HEK293T (cell line): ENCODE measurements at regions not wholly inside any gene's neighbourhood (a gene's known extent, or its start where the extent isn't known, plus 50 kb on each side); places are given as distances from the start of the nearest gene placed in this dataset.
"Not testable (repeated sequence)": the region's sequence is repeated elsewhere in the genome, so short reads cannot be mapped to it uniquely, and the experiment has no call there.

Experiments
- CTCF ChIA-PET: fragments of 350-600 bp; formaldehyde crosslinking; extraction: SDS; loops from one replicate; lab custom pipeline; 2021; ENCODE audit warnings: antibody characterized with exemption, inconsistent platforms; lab: Yijun Ruan, JAX
- POLR2A ChIA-PET: fragments of 350-600 bp; formaldehyde crosslinking; extraction: SDS; loops from one replicate; lab custom pipeline; 2020; ENCODE audit warnings: antibody characterized with exemption, inconsistent platforms; lab: Yijun Ruan, JAX
- DNase-seq: peaks from one replicate; pipeline ENCODE4 v3.0.0; 2012; ENCODE audit warnings: mixed read lengths; ENCODE audit errors: extremely low spot score
- ARNT ChIP-seq: fragments of 450-650 bp; IDR thresholded peaks from 2 replicates; pipeline ENCODE4 v1.6.1; 2017; ENCODE audit warnings: mild to moderate bottlenecking
- BHLHE40 ChIP-seq: fragments of 450-650 bp; IDR thresholded peaks from 2 replicates; pipeline ENCODE4 v1.6.1; 2016; ENCODE audit warnings: mild to moderate bottlenecking, moderate library complexity, borderline replicate concordance
- CTBP1 ChIP-seq: fragments of 450-650 bp; IDR thresholded peaks from 2 replicates; pipeline ENCODE4 v1.6.1; 2016; ENCODE audit warnings: borderline replicate concordance
- ELF4 ChIP-seq: fragments of 450-650 bp; IDR thresholded peaks from 2 replicates; pipeline ENCODE4 v1.6.1; 2017; ENCODE audit warnings: antibody characterized with exemption
- FOXA1 ChIP-seq: fragments of 450-650 bp; IDR thresholded peaks from 2 replicates; pipeline ENCODE4 v1.6.1; 2016; ENCODE audit warnings: mild to moderate bottlenecking
- FOXK2 ChIP-seq: fragments of 450-650 bp; IDR thresholded peaks from 2 replicates; pipeline ENCODE4 v1.6.1; 2016; ENCODE audit warnings: mild to moderate bottlenecking
- FOXM1 ChIP-seq: fragments of 450-650 bp; IDR thresholded peaks from 2 replicates; pipeline ENCODE4 v1.6.1; 2017; ENCODE audit warnings: mild to moderate bottlenecking, borderline replicate concordance
- HDGF ChIP-seq: fragments of 450-650 bp; IDR thresholded peaks from 2 replicates; pipeline ENCODE4 v1.6.1; 2017; ENCODE audit warnings: antibody characterized with exemption, borderline replicate concordance
- L3MBTL2 ChIP-seq: fragments of 450-650 bp; conservative IDR thresholded peaks from 2 replicates; pipeline ENCODE4 v1.6.1; 2016; ENCODE audit warnings: mild to moderate bottlenecking
- LEF1 ChIP-seq: fragments of 450-650 bp; IDR thresholded peaks from 2 replicates; pipeline ENCODE4 v1.6.1; 2017; ENCODE audit warnings: mild to moderate bottlenecking, borderline replicate concordance
- NFRKB ChIP-seq: fragments of 450-650 bp; IDR thresholded peaks from 2 replicates; pipeline ENCODE4 v1.6.1; 2016; ENCODE audit warnings: mild to moderate bottlenecking, moderate library complexity
- SP1 ChIP-seq: fragments of 450-650 bp; IDR thresholded peaks from 2 replicates; pipeline ENCODE4 v1.6.1; 2017
- SUZ12 ChIP-seq: fragments of 450-650 bp; IDR thresholded peaks from 2 replicates; pipeline ENCODE4 v1.6.1; 2016; ENCODE audit warnings: mild to moderate bottlenecking
- TARDBP ChIP-seq: fragments of 450-650 bp; IDR thresholded peaks from 2 replicates; pipeline ENCODE4 v1.6.1; 2016
- ZNF384 ChIP-seq: fragments of 450-650 bp; IDR thresholded peaks from 2 replicates; pipeline ENCODE4 v1.6.1; 2016
- TF ChIP-seq, protein P1 (sequence below): fragments of 450-650 bp; IDR thresholded peaks from 2 replicates; pipeline ENCODE4 v1.6.1; 2016

DNA sequence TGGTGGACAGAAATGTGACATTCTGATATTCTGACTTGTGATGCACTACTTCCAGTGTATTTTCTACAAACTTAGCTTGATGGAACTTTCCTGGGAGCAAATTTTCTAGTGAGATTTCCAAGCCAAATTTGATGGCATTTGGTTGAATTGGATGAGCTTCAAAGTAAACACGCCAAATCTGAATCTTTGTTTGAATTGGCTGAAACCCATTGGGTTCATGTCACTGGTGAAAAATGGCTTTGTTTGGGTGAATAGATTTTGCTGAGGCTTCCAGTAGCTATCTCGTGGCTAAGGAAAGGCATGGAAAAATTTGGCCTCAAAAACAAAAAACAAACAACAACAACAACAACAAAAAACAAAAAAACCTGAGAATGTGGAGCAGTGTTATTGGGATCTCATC lies 271.1 kb upstream of the RPS23 start:
- ChIA-PET POLR2A (no interaction called here), CTCF (no interaction called here)
- DNase-seq = no peak
- TF ChIP-seq FOXA1 (no peak), ZNF384 (no peak), BHLHE40 (no peak), L3MBTL2 (no peak), CTBP1 (no peak), SP1 (no peak), HDGF (no peak), FOXM1 (no peak)

DNA sequence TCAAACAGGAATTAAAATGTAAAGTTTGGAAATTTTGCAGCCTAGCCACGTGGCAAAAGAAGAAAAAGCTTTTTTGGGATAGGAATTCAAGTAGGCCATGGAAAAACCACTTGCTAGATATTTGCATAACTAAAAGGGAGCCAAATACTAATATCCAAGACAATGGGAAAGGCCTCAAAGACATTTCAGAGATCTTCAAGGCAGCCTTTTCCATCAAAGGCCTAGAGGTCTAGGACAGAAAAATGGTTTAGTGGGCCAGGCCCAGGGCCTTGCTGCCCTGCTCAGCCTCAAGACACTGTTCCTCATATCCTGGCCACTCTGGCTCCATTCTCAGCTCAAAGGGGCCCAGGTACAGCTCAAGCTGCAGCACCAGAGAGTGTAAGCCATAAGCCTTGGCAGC lies 265.9 kb upstream of the RPS23 start:
- CTCF ChIA-PET = no interaction called here
- TF ChIP-seq ZNF384 = no peak
- TF ChIP-seq LEF1 = no peak
- TF ChIP-seq BHLHE40 = no peak
- TF ChIP-seq TARDBP = no peak
- POLR2A ChIA-PET = no interaction called here
- DNase-seq = no peak

GRCh38 chr5:82540301-82540700 lies 262.1 kb upstream of the RPS23 start:
- ChIA-PET CTCF (no interaction called here), POLR2A (no interaction called here)
- DNase-seq = no peak
- TF ChIP-seq ARNT (no peak), ELF4 (no peak)
- TF ChIP-seq, protein P1, sequence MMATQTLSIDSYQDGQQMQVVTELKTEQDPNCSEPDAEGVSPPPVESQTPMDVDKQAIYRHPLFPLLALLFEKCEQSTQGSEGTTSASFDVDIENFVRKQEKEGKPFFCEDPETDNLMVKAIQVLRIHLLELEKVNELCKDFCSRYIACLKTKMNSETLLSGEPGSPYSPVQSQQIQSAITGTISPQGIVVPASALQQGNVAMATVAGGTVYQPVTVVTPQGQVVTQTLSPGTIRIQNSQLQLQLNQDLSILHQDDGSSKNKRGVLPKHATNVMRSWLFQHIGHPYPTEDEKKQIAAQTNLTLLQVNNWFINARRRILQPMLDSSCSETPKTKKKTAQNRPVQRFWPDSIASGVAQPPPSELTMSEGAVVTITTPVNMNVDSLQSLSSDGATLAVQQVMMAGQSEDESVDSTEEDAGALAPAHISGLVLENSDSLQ = no peak

GRCh38 chr5:82538339-82539034 lies 260.3 kb upstream of the RPS23 start:
- ChIA-PET POLR2A (no interaction called here), CTCF (no interaction called here)
- TF ChIP-seq SUZ12 (no peak), NFRKB (no peak), SP1 (no peak), BHLHE40 (no peak), ARNT (no peak), FOXK2 (no peak), ELF4 (no peak), ZNF384 (no peak), FOXM1 (no peak), L3MBTL2 (no peak), LEF1 (no peak), HDGF (no peak), CTBP1 (no peak), FOXA1 (no peak), TARDBP (no peak)
- TF ChIP-seq, protein P1 = no peak
- no peak for DNase-seq

DNA sequence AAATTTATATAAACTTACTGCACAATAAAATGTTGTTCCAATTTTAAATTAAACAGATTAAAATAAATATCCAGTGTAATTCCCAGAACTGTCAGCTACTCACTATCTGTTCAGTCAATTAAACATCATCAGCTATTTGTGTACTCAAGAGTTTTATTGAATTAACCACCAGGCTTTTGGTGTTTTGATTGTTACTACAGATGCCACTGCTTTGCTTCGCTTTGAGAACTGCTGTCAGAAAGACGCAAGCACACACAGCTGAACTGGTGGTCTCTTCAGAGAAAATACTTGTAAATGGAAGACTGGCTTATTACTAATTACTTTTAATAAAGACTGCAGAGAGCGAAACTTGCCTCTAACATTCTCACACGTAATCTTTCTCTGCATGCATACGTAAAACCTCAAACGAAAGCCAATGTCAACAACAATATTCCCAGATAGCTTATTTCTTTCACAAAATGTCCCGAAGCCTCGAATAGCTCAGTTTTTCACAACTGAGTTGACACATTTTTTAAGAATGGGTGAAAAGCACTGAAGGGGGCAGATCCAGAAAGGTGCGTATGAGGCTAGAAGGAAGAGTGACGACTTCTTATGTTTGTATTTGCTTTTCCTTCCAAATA lies 259.6 kb upstream of the RPS23 start:
- TF ChIP-seq FOXA1 (no peak), SUZ12 (no peak), L3MBTL2 (no peak), SP1 (no peak), NFRKB (no peak), ELF4 (no peak), FOXK2 (no peak), CTBP1 (no peak), ARNT (no peak), LEF1 (no peak), HDGF (no peak), TARDBP (no peak), BHLHE40 (no peak), ZNF384 (no peak), FOXM1 (no peak)
- TF ChIP-seq, protein P1 = no peak
- DNase-seq = no peak
- POLR2A ChIA-PET = no interaction called here
- CTCF ChIA-PET = no interaction called here

GRCh38 chr5:82534986-82535385 lies 256.8 kb upstream of the RPS23 start:
- CTCF ChIA-PET = no interaction called here
- POLR2A ChIA-PET = no interaction called here
- DNase-seq = no peak
- TF ChIP-seq FOXM1 (no peak), NFRKB (no peak), ARNT (no peak), SP1 (no peak)
- TF ChIP-seq, protein P1 = no peak

DNA sequence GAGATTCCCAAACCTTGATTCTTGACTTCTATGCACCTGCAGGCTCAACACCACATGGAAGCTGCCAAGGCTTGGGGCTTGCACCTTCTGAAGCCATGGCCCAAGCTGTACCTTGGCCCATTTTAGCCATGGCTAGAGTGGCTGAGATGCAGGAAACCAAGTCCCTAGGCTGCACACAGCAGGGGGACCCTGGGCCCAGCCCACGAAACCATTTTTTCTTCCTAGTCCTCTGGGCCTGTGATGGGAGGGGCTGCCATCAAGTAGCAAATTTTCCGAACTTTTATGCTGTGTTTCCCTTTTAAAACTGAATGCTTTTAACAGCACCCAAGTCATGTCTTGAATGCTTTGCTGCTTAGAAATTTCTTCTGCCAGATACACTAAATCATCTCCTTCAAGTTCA lies 253.9 kb upstream of the RPS23 start:
- DNase-seq, POLR2A ChIA-PET, CTCF ChIA-PET: not testable (repeated sequence)
